Muscle of leg (tissue), 3 donors: ENCODE measurements at regions not wholly inside any gene's neighbourhood (a gene's known extent, or its start where the extent isn't known, plus 50 kb on each side); places are given as distances from the start of the nearest gene placed in this dataset.
A peak's percentile ranks its signal among the peaks of the same experiment; 100 is the strongest.

Experiments
- DNase-seq: peaks from one replicate; pipeline ENCODE4 v3.0.0; 2013
- H3K27ac ChIP-seq: one replicate; pipeline ENCODE4 v1.5.1; 2013; ENCODE audit warnings: mild to moderate bottlenecking, low read length, control low read depth
- H3K27me3 ChIP-seq: one replicate; pipeline ENCODE4 v1.6.1; 2013; ENCODE audit warnings: low read length; ENCODE audit not compliant: control insufficient read depth, insufficient read depth
- H3K36me3 ChIP-seq: one replicate; pipeline ENCODE4 v1.6.1; 2013; ENCODE audit warnings: low read length; ENCODE audit not compliant: control insufficient read depth, insufficient read depth
- H3K4me1 ChIP-seq: one replicate; pipeline ENCODE4 v1.6.1; 2013; ENCODE audit warnings: low read length; ENCODE audit not compliant: control insufficient read depth, insufficient read depth
- H3K4me3 ChIP-seq: one replicate; pipeline ENCODE4 v1.5.1; 2013; ENCODE audit warnings: low read length, control low read depth
- H3K9me3 ChIP-seq: replicated peaks from 2 replicates; pipeline ENCODE4 v1.6.1; 2013; ENCODE audit warnings: low read depth, low read length; ENCODE audit not compliant: control insufficient read depth
- WGBS: methylation state at CpG from one replicate; pipeline ENCODE4 v1.1.5; 2013; ENCODE audit warnings: missing lambda C conversion rate; ENCODE audit not compliant: insufficient coverage; 5-methylcytosine and 5-hydroxymethylcytosine counted together

DNA sequence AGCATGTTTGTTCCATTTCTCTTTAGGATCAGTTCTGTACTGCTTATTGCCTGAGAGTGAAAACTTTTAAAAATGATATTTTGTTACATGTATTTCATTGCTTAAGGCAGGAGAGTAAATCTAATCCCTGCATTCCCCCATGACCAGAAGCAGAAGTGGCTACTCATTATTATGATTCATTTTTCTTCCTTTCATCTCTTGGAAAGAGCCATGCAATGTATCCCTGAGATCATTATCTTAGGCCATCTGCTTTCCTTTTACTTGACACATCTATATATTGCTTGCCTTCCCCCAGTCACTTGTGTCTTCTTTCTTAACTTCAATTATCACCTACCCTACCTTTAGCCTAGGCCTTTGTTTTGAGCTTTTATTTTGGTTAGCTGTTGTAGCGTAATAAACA lies 430.4 kb upstream of the CHRM3 start:
- Histone ChIP-seq H3K36me3 (no peaks in the 10 kb centered on the region), H3K27me3 (no peaks in the 10 kb centered on the region), H3K4me3 (no peak overlapping the region), H3K4me1 (no peaks in the 10 kb centered on the region), H3K27ac (no peak overlapping the region), H3K9me3 (no peaks in the 10 kb centered on the region)
- WGBS: no CpG with 5 or more reads among the region's 1 CpG
- no peak for DNase-seq

DNA sequence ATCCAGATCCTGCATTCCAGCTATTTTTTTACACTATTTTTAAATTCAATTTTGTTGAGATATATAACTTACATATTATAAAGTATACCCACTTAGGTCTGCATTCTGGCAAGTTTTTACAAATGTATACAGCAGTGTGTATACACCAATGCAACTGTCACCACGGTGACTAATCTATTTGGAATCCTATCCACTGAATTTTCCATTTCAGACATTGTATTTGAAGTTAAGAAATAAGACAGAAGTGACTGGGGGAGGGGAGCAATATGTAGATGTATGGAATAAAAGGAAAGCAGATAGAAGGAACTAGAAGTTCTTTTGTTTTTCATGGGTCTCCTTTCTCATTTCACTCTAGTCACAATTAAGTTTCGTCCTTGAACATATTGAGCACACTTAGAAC lies 431.5 kb upstream of the CHRM3 start:
- Histone ChIP-seq H3K36me3 (no peaks in the 10 kb centered on the region), H3K27ac (no peak overlapping the region), H3K4me3 (no peak overlapping the region), H3K27me3 (no peaks in the 10 kb centered on the region), H3K9me3 (no peaks in the 10 kb centered on the region), H3K4me1 (no peaks in the 10 kb centered on the region)
- DNase-seq: peak; percentile 8
- WGBS: no CpG with 5 or more reads among the region's 2 CpGs

GRCh38 chr1:238953448-238954010 lies 432.8 kb upstream of the CHRM3 start:
- 29% methylated on average over 1 of the region's 5 CpGs for WGBS

GRCh38 chr1:238951809-238952208 lies 434.6 kb upstream of the CHRM3 start:
- Histone ChIP-seq H3K27me3 (no peaks in the 10 kb centered on the region), H3K27ac (no peak overlapping the region), H3K4me3 (no peak overlapping the region), H3K4me1 (no peaks in the 10 kb centered on the region), H3K36me3 (no peaks in the 10 kb centered on the region), H3K9me3 (no peaks in the 10 kb centered on the region)
- no CpG with 5 or more reads among the region's 6 CpGs for WGBS
- peak; percentile 34 for DNase-seq

More at GRCh38 chr1:238953448-238954010, 432.8 kb upstream of the CHRM3 start:
- Histone ChIP-seq H3K27ac (no peak overlapping the region), H3K36me3 (no peaks in the 10 kb centered on the region), H3K4me3 (no peak overlapping the region), H3K9me3 (no peaks in the 10 kb centered on the region), H3K27me3 (no peaks in the 10 kb centered on the region), H3K4me1 (no peaks in the 10 kb centered on the region)
- DNase-seq: no peak

GRCh38 chr1:238950784-238951183 lies 435.6 kb upstream of the CHRM3 start:
- Histone ChIP-seq H3K4me1 (no peaks in the 10 kb centered on the region), H3K4me3 (no peak overlapping the region), H3K27ac (no peak overlapping the region), H3K36me3 (no peaks in the 10 kb centered on the region), H3K9me3 (no peaks in the 10 kb centered on the region), H3K27me3 (no peaks in the 10 kb centered on the region)
- WGBS: 100% methylated on average over 1 of the region's 4 CpGs
- DNase-seq: no peak

DNA sequence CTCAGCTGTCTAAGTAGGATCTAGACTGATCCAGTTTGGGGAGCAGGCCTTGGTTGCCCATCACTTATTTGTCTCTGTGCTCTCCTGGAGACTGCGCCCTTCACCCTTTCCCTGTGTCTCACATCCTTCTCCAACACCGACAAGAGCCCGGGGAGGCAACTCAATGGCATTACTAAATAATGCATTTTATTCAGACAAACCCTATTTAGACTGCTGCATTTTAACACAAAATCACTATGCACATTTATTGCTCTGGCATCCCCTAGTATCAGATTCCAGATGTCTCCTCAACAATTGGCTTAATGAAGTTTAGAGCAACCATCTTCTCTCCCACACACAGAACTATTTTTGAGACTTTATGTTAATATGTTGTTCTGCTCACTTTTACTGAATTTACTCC lies 436.4 kb upstream of the CHRM3 start:
- Histone ChIP-seq H3K36me3 (no peaks in the 10 kb centered on the region), H3K27me3 (no peaks in the 10 kb centered on the region), H3K9me3 (no peaks in the 10 kb centered on the region), H3K4me1 (no peaks in the 10 kb centered on the region), H3K4me3 (no peak overlapping the region), H3K27ac (no peak overlapping the region)
- no peak for DNase-seq
- 91% methylated on average over 3 of the region's 3 CpGs for WGBS

DNA sequence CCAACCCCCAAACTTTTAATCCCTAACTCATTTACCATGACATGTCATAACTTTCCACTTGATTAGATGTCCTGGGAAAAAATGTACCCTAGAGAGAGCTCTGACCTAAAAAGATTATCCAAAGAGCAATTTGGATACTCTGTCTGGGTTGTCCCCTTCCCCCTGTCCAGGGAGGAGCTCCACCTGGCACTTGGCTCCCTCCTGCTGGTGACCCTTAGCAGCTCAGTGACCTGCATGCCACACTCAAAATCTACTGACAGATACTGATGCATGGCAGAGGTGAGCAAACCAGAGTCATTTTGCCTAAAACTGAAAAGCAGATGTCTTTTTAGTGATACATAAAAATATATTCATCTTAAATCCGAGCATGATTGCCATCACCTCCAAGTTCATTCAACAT lies 442.3 kb upstream of the CHRM3 start:
- no peak overlapping the region for H3K27ac ChIP-seq
- H3K36me3 ChIP-seq: no peaks in the 10 kb centered on the region
- no peak for DNase-seq
- no peak overlapping the region for H3K4me3 ChIP-seq
- no peaks in the 10 kb centered on the region for H3K27me3 ChIP-seq
- H3K9me3 ChIP-seq: no peaks in the 10 kb centered on the region
- no CpG with 5 or more reads among the region's 1 CpG for WGBS
- H3K4me1 ChIP-seq: no peaks in the 10 kb centered on the region

- Histone ChIP-seq H3K4me1 (no peaks in the 10 kb centered on the region), H3K9me3 (peaks cover 2% of the 10 kb centered on the region), H3K27me3 (no peaks in the 10 kb centered on the region), H3K36me3 (no peaks in the 10 kb centered on the region), H3K27ac (no peak overlapping the region), H3K4me3 (no peak overlapping the region)
- DNase-seq: no peak
- 90% methylated on average over 1 of the region's 1 CpG for WGBS
These were observed 458.5 kb upstream of the CHRM3 start for GRCh38 chr1:238927899-238928298.

DNA sequence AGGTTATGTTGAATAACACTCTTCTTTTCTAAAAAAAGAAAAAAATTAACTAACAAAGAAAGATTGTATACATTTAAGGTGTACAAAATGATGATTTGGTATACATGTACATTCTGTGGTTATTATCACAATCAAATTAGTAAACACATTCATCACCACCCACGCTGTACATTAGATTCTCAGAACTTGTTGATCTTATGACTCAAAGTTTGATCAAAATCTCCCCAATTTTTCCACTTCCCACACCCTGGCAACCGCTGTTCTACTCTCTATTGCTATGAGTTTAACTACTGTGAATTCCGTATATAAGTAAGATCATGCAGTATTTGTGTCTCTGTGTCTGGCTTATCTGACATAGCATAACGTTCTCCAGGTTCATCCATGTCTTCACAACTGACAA lies 469.5 kb upstream of the CHRM3 start:
- no peaks in the 10 kb centered on the region for H3K9me3 ChIP-seq
- H3K4me3 ChIP-seq: no peak overlapping the region
- no peaks in the 10 kb centered on the region for H3K4me1 ChIP-seq
- no peak overlapping the region for H3K27ac ChIP-seq
- H3K36me3 ChIP-seq: no peaks in the 10 kb centered on the region
- no peaks in the 10 kb centered on the region for H3K27me3 ChIP-seq
- WGBS: no CpG with 5 or more reads among the region's 4 CpGs
- DNase-seq: no peak

DNA sequence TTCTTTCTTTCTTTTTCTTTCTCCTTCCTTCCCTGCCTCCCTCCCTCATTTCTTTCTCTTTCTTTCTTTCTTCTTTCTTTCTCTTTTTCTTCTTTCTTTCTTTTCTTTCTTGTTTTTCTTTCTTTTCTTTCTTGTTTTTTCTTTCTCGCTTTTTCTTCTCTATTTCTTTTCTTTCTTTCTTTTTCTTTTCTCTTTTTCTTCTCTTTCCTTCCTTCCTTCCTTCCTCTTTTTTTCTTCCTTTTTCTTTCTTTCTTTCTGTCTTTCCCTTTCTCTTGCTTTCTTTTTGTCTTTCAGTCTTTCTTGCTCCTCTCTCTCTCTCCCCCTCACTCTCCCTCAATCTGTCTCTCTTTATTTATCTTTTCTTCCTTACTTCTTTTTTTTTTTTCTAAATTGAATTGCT lies 472.0 kb upstream of the CHRM3 start:
- DNase-seq: no peak
- H3K27me3 ChIP-seq: no peaks in the 10 kb centered on the region
- no peaks in the 10 kb centered on the region for H3K9me3 ChIP-seq
- no peaks in the 10 kb centered on the region for H3K36me3 ChIP-seq
- 80% methylated on average over 1 of the region's 1 CpG for WGBS
- H3K27ac ChIP-seq: no peak overlapping the region
- H3K4me3 ChIP-seq: no peak overlapping the region
- no peaks in the 10 kb centered on the region for H3K4me1 ChIP-seq

GRCh38 chr1:238913210-238913609 lies 473.2 kb upstream of the CHRM3 start:
- 80% methylated on average over 1 of the region's 2 CpGs for WGBS
- Histone ChIP-seq H3K27me3 (no peaks in the 10 kb centered on the region), H3K9me3 (no peaks in the 10 kb centered on the region), H3K27ac (no peak overlapping the region), H3K36me3 (no peaks in the 10 kb centered on the region), H3K4me3 (no peak overlapping the region), H3K4me1 (no peaks in the 10 kb centered on the region)
- no peak for DNase-seq
